Suppressor macrophage treated with lipopolysaccharide for 1 hour (primary cell): ENCODE measurements at regions not wholly inside any gene's neighbourhood (a gene's known extent, or its start where the extent isn't known, plus 50 kb on each side); places are given as distances from the start of the nearest gene placed in this dataset.
"Not testable (repeated sequence)": the region's sequence is repeated elsewhere in the genome, so short reads cannot be mapped to it uniquely, and the experiment has no call there.

Experiments used
- DNase-seq, 3 donors: peaks; one replicate each; pipeline ENCODE4 v3.0.0-alpha.2; 2020 to 2022

DNA sequence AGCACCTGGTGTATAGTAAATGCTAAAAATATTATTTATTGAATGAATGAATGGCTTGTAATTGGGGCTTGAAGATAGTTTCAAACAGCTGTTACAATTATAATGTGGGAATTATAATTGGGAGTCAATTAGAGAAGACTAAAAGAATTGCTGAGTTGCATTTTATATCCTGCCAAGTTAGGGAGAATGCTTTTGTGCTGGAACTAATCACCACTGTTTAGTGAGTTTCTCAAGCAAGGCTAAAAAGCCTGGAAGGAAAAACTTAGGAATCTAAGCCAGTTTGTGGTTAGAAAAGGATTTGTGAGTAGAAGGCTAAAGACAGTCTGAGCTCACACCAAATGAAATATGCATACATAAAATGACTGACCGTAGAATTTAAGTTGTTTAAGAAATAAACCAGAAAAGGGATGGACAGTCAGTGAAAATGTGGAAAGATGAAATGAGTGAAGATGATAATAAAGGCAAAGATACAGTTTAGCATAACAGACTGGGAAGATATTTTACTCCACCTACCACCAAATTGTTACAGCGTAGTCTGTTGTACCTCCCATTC lies 647.7 kb upstream of the FSHR start:
- no peak for DNase-seq

DNA sequence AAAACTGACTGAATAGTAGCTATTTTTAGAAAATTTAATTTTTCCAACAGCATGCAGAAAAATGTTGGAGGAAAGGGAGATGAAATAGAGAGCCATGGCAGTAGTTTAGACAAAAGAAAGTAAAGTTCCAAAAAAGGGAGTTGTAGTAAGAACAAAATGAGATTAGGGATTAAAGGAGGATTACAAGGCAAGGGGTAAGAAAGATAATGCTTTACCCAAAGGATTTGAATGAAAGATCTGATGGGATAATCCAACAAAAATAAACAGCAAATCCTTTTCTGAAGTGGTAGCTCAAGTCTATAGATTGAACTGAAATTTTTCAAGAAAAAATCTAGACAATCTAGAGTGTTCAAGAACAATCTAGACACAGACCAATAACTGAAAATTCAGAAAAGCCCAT lies 644.3 kb upstream of the FSHR start:
- no peak for DNase-seq

DNA sequence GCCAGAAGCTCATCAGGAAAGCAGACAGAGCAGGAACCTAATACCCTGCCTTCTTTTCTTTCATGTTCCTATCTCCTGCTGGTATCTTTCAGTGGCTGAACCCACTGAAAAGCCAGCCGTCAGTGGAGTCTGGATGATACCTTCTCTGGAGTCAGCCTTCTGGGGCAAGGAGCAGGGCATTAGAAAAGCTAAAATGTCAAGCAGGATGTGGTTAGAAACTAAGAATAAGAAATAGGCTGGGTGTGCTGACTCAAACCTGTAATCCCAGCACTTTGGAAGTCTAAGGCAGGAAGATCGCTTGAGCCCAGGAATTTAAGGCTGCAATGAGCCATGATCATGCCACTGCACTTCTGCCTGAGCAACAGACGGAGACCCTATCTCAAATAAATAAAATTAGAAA lies 642.0 kb upstream of the FSHR start:
- DNase-seq: no peak

DNA sequence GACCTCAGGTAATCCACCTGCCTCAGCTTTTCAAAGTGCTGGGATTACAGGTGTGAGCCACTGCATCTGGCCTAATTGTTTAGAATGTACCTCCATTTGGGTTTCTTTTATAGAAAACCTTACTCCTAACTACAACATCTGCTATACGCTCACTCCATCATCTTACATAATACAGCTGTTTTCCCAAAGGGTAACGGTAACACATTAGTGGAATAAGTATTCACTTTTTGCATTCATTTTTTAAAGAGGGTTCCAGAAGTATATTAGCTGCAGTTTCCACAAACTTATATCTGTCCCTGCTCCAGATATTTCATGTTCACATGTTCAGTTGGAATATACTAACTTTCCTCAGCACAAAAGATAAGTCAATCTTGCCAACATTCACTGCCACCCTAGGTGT lies 640.1 kb upstream of the FSHR start:
- no peak for DNase-seq

DNA sequence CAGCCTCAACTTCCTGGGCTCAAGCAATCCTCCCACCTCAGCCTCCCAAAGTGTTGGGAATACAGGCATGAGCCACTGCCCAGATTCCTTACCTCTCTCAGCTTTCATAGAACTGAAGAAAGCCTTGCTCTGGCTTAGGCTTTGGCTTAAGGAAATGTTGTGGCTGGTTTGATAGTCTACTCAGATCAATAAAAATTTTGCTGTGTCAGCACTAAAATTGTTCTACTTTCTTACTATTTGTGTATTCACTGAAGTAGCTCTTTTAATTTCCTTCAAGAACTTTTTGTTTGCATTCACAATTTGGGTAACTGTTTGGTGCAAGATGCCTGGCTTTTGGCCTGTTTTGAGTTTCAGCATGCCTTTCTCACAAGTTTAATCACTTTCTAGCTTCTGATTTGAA lies 634.0 kb upstream of the FSHR start:
- DNase-seq: no peak

DNA sequence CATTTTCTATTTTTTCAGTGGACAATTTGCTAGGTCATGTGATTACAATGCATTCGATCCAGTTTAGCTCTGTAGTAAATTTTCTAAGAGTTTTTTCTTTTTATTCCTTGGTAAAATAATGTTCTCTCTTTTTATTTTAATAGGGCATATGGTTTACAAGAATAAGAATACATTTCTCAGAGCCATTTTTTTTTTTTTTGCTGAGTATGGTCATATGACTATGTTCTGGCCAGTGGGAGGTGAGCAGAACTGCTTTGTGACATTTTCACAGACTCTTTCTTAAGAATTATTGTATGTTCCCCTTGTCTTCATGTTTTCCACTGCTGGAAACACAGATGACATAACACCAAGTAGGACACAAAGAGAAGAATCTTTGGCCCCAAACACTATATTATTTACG lies 626.6 kb upstream of the FSHR start:
- DNase-seq: no peak

DNA sequence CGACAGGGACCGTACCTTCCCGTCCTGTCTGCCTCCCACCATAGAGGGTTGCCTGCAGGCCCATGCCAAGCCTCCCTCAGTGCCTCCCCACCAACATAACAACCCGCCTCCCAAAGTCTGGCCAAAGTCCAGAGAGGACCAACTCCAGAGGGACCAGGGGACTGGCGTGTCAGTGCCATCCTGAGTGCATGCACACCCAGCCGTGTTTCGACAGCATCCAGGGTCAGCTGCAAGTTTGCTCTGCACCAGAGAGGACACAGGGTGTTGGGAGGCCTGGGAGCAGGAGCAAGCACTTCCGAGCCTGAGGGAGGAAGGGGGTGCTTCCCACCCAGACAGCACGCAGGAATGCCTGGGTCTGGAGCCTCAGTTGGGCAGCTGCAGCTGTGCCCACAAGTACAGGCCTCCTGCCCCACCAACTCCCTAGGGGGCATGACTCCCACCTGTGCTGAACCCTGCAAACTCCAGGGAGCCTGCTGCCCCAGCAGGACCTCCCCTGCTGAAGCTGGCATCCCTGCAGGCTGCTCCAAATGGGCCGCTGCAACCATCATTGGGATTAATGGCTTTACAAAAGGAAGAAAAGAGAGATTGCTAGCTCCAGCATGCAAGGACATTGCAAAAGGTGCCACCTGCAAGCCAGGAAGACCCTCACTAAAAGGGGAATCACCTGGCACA lies 618.1 kb upstream of the FSHR start:
- DNase-seq: no peak

DNA sequence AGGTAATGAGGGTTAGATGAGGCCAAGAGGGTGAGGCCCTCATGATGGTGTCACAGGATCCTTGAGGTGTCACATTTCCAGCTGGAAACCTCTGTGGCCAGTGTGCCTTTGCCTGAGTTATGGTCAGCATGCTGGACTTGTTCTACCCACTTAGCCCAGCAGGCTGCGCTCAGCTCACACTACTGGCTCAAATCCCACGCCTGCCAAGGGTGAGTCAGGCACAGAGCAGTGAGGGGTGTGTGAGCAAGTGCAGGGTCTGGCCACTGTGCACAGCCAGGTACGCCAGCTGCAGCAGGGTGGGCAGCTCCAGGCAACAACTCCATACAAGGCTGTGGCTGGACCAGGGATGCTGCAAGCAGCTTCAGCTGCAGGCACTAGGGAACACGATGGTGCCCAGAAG lies 616.6 kb upstream of the FSHR start:
- DNase-seq: peak in 2 of 3 donors; percentile 5 to 33

DNA sequence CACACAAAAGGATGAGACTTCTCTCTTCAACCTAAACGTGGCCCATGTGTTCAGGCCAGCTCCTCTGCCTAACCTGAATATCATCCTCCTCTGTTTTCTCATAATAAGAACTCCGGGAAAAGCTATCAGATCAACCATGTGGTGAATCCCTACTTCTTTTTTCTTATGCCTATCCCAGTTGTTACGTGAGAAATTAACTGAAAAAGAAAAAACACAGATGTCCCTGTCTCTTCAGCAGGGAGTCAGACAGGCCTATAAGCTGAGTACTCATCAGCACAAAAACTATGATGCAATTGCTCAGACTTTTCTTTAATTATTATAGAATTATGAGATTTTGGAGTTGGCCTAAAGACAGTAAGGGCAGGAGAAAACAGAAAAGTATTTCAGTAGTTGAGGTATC lies 613.0 kb upstream of the FSHR start:
- DNase-seq: no peak

DNA sequence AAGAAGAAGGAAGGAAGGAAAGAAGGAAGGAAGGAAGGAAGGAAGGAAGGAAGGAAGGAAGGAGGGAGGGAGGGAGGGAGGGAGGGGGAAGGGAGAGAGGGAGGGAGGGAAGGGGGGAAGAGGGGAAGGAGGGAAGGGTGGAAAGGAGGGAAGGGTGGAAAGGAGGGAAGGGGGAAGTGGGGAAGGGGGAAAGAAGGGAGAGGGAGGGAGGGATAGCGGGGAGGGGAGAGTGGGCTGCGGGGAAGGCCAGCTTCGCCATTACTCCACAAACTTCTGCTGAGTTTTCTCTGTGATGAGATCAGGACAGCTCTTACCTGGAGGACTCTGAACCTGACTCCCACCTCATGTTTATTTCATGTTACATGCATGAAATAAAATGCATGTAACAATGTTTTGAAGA lies 601.5 kb upstream of the FSHR start:
- DNase-seq: no peak

DNA sequence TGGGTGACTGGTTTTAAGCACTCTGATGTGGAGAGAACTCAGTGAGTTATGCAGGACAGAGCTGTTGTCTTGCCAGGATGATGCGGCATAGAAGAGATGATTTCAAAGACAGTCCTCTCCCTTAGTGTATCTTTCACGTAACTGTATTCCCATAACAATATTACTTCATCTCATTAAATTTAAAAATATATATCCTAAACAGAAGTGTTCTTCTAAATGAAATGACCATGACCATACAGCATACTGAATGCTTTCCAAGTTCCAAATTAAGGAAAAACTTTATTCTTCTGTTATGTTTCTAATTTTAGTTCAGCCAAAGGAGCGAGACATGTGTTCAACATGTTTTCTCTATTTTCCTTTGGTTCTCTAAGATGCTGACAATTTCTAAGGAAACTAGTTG lies 600.1 kb upstream of the FSHR start:
- no peak for DNase-seq

DNA sequence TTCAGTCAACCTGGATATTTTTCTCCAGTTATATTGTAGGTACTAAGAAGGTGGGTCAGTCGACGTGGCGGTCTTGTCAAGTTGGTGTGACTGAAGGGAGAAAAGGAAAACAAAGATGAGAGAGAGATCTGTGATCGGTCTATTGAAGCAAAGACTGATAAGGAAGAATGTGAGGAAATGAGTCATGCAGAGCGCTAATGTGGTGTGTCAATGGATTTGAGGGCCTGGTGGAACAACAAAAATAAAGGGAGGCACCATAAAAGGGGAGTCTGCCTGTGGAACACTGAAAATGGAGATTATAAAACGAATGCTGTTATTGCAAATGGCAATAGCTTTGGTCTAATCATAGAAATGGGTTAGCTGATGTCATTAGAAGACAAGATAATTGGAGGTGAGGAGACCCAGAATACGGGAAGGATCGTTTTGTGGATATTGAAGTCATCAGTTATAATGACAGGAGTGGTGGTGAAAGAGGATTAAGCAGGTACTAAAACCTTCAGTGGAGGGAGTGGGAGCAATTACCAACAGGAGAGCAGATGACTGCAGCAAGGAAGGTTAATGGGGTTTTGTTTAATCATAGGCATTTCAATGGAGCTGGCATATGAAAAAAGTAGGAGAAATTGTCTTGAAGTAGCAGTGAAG lies 599.1 kb upstream of the FSHR start:
- DNase-seq: no peak

DNA sequence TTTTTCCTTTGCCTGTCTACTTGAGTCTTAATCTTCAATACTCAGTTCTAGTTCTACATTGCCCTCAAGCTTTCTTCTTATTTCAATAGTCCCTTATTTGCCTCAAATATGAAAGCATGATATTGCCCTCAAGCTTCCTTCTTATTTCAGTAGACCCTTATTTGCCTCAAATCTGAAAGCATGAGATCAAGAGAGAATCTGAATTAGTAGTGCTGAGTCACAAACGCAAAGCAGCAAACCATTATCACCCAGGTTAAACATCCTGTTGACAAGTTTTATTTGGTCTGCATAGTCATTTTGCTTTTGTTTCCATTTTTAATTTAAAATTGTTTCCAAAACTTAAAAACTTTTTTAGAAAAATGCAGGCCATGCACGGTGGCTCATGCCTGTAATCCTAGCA lies 583.3 kb upstream of the FSHR start:
- DNase-seq: no peak

DNA sequence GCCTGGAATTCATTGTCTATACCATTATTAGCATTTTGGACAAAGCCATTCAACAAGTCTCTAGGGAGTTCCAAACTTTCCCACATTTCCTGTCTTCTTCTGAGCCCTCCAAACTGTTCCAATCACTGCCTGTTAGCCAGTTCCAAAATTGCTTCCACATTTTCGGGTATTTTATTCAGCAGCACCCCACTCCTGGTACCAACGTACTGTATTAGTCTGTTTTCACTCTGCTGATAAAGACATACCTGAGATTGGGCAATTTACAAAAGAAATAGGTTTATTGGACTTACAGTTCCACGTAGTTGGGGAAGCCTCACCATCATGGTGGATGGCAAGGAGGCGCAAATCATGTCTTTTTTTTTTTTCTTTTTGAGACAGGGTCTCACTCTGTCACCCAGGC lies 578.6 kb upstream of the FSHR start:
- DNase-seq: not testable (repeated sequence)

DNA sequence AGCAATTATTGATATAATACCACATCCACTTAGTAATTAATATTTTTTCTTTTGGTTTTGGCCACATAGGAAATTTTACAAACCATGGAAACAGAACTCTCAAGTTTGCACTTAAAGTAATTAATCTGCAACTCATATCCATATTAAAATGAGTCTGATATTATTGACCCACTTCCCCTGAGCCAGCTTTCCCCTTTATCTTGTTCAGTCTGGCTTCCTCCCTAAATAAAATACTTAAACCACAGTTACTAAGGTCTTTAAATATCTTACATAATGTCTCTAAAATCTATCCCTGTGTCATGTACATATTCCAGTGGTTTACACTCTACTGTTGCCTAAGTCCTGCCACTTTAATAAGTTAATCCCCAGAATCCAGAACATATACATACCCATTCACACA lies 564.9 kb upstream of the FSHR start:
- no peak for DNase-seq

DNA sequence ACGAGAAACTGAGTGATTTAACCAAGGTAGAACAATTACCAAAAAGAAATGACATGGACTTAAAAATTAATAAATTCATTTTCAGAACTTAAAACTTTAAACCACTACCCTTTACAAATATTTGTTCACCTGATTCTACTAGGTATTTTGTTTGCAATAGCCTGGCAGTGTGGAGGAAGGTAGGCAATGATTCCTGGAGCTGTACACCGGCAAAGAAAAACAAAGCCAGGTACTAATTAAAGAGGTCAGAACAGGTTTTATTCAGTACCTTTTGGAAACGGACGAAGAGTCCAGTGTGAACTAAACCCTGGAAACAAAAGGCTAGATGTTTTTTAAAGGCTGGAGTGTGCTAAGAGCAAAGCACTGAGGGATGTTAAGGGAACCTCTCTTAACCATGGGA lies 561.3 kb upstream of the FSHR start:
- no peak for DNase-seq

DNA sequence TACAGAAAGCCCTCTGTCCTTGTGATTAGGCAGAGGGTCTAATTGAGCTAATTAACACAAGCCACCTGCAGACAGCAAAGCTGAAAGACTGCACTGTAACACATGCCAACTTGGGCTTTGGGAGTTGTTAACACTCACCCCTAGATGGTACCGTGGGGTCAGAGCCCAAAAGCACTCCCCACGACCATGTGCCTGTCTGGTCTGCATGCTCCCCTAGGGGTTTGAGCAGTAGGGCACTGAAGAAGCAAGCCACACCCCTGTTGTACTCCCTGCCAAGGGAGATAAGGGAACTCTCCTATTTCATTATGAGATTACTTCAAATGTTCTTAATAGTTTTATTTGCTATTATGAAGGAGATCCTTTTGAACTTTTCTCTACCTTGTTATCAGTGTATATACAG lies 560.1 kb upstream of the FSHR start:
- no peak for DNase-seq

DNA sequence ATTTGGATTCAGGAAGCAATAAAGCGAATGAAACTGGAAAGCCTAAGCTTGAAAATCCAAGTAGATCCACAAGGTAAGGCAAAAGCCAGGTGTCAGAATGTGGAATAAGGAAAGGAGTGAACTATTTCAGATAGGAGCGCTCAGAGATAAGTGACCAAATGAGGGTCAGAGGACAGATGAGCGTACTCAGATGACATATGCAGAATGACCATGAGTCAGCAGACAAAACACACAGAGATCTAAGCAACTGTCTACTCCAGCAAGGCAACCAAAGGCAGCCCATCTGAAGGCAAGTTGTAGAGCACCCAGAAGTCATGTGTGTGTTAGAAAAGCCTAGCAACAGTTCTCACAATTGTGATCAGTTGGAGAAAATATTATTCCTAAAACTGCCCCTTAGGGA lies 548.4 kb upstream of the FSHR start:
- no peak for DNase-seq

DNA sequence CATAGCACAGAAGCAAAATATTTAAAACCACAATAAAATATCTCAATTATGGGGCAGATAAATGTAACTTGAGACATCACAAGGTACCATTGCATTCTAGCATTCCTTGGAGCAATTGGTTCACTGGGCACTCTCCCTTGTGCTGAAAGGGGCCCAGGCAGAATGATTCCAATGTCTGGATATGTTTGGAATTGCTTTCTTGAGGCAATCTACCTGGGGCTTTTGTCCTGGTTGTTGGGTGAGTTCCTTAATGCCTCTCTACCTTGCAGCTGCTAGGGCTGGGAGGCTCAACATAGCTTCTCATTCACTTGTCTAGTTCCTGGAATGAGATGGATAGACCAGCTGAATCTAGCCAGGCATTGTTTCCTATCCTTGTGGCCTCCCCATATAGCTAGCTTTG lies 539.6 kb upstream of the FSHR start:
- DNase-seq: no peak

DNA sequence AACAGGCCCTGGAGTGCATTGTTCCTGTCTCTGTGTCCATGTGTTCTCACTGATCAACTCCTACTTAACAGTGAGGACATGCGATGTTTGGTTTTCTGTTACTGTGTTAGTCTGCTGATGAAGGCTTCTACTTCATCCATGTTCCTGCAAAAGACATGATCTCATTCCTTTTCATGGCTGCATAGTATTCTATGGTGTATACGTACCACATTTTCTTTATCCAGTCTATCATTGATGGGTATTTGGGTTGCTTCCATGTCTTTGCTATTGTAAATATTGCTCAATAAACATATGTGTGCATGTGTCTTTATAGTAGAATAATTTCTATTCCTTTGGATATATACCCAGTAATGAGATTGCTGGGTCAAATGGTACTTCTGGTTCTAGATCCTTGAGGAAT lies 537.7 kb upstream of the FSHR start:
- DNase-seq: not testable (repeated sequence)

DNA sequence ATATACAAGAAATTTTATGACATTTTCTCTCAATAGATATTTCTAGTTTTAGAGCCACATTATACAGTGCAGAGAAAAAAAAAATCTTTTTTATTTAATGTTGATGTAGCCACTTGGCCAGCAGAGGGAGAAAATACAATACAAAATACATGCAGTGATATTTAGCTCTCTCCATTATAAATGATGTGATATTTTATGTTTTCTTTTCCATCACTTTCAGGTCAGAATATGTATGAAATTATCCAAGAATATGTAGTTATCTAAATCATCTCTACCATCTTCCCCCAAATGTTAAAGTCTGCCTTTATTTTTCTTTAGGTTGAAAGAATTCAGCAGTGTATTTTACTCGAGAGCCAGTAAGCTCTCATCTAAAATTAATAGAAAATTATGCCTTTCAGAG lies 533.6 kb upstream of the FSHR start:
- no peak for DNase-seq

DNA sequence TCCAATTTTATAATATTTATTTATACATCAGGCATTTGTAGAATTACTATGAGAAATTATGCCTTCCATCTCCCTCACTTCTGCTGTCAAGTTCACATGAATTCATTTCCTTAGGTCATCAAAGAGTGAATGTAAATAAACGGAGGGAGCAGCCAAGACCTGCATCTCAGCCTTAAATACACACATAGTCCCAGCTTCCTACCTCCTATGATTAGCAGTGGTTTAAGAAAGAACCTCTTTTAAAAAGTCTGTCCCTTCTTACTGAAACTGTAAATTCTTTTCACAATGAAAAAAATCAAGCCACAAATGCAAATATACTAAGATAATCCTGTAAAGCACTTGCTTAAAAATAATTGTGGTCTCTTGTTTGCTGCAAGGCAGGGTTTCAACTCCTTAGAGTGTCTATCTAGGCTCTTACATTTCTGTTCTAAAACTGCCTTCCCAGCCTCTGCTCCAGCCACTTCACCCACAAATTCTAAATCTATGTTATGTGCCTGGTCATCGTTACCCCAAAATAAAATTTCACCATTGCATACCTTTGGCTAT lies 532.7 kb upstream of the FSHR start:
- DNase-seq: no peak

DNA sequence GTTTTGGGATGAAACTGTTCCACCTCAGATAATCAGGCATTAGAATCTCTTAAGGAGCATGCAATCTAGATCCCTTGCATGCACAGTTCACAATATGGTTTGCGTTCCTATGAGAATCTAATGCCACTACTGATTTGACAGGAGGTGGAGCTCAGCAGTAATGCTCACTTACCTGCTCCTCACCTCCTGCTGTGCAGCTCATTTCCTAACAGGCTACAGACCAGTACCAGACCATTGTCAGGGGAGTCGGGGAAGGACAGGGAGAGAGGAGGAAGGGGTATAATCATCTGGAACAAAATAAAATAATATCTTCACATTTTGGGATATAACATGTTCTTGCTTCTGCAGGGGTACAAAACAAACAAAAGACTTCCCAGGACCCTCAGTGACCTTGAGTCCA lies 532.0 kb upstream of the FSHR start:
- DNase-seq: no peak

DNA sequence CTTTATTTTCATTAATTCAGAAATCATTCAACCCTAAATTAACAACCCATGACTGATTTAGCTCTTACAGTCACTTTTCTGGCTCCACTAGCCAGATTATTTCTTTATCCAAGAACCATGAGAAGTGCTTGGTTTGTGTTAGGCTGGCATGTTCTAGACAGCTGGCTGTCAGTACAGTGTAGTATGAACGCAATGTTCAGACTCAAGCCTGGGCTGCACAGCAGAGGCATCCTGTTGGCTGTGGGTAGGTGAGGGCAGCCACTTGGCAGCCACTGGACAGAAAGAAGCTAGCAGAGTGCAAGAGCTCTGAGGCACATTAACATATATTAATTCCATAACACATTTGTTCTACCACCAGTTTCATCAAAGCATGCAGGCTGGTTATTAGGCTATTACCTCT lies 522.9 kb upstream of the FSHR start:
- no peak for DNase-seq

DNA sequence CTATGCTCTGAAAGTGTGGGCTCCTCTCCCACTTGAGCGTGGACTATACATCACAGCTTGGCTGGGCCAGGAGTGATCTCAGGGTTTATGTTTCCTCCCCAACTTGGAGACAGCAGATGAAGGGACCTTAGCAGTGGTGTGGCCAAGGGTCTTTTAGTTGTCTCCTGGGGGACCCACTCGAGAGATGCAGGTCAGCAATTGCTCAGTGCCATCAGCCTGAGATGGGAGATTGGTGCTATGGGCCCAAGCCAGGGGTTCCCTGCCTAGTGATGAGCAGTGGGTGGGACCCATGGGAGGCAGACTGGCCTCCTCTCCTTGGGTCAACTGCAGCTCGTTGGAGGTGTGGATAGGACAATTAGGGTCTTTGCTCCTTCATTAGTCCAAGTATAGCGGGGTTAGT lies 510.5 kb upstream of the FSHR start:
- DNase-seq: no peak
